HEK293T (cell line): ENCODE measurements at regions not wholly inside any gene's neighbourhood (a gene's known extent, or its start where the extent isn't known, plus 50 kb on each side); places are given as distances from the start of the nearest gene placed in this dataset.

Experiments used
- CTCF ChIA-PET: fragments of 350-600 bp; formaldehyde crosslinking; extraction: SDS; loops from one replicate; lab custom pipeline; 2021; ENCODE audit warnings: antibody characterized with exemption, inconsistent platforms; lab: Yijun Ruan, JAX
- POLR2A ChIA-PET: fragments of 350-600 bp; formaldehyde crosslinking; extraction: SDS; loops from one replicate; lab custom pipeline; 2020; ENCODE audit warnings: antibody characterized with exemption, inconsistent platforms; lab: Yijun Ruan, JAX
- DNase-seq: peaks from one replicate; pipeline ENCODE4 v3.0.0; 2012; ENCODE audit warnings: mixed read lengths; ENCODE audit errors: extremely low spot score
- ARNT ChIP-seq: fragments of 450-650 bp; IDR thresholded peaks from 2 replicates; pipeline ENCODE4 v1.6.1; 2017; ENCODE audit warnings: mild to moderate bottlenecking
- BHLHE40 ChIP-seq: fragments of 450-650 bp; IDR thresholded peaks from 2 replicates; pipeline ENCODE4 v1.6.1; 2016; ENCODE audit warnings: mild to moderate bottlenecking, moderate library complexity, borderline replicate concordance
- CTBP1 ChIP-seq: fragments of 450-650 bp; IDR thresholded peaks from 2 replicates; pipeline ENCODE4 v1.6.1; 2016; ENCODE audit warnings: borderline replicate concordance
- ELF4 ChIP-seq: fragments of 450-650 bp; IDR thresholded peaks from 2 replicates; pipeline ENCODE4 v1.6.1; 2017; ENCODE audit warnings: antibody characterized with exemption
- FOXA1 ChIP-seq: fragments of 450-650 bp; IDR thresholded peaks from 2 replicates; pipeline ENCODE4 v1.6.1; 2016; ENCODE audit warnings: mild to moderate bottlenecking
- FOXK2 ChIP-seq: fragments of 450-650 bp; IDR thresholded peaks from 2 replicates; pipeline ENCODE4 v1.6.1; 2016; ENCODE audit warnings: mild to moderate bottlenecking
- FOXM1 ChIP-seq: fragments of 450-650 bp; IDR thresholded peaks from 2 replicates; pipeline ENCODE4 v1.6.1; 2017; ENCODE audit warnings: mild to moderate bottlenecking, borderline replicate concordance
- HDGF ChIP-seq: fragments of 450-650 bp; IDR thresholded peaks from 2 replicates; pipeline ENCODE4 v1.6.1; 2017; ENCODE audit warnings: antibody characterized with exemption, borderline replicate concordance
- L3MBTL2 ChIP-seq: fragments of 450-650 bp; conservative IDR thresholded peaks from 2 replicates; pipeline ENCODE4 v1.6.1; 2016; ENCODE audit warnings: mild to moderate bottlenecking
- LEF1 ChIP-seq: fragments of 450-650 bp; IDR thresholded peaks from 2 replicates; pipeline ENCODE4 v1.6.1; 2017; ENCODE audit warnings: mild to moderate bottlenecking, borderline replicate concordance
- NFRKB ChIP-seq: fragments of 450-650 bp; IDR thresholded peaks from 2 replicates; pipeline ENCODE4 v1.6.1; 2016; ENCODE audit warnings: mild to moderate bottlenecking, moderate library complexity
- PKNOX1 ChIP-seq: fragments of 450-650 bp; IDR thresholded peaks from 2 replicates; pipeline ENCODE4 v1.6.1; 2016
- SP1 ChIP-seq: fragments of 450-650 bp; IDR thresholded peaks from 2 replicates; pipeline ENCODE4 v1.6.1; 2017
- SUZ12 ChIP-seq: fragments of 450-650 bp; IDR thresholded peaks from 2 replicates; pipeline ENCODE4 v1.6.1; 2016; ENCODE audit warnings: mild to moderate bottlenecking
- TARDBP ChIP-seq: fragments of 450-650 bp; IDR thresholded peaks from 2 replicates; pipeline ENCODE4 v1.6.1; 2016
- ZNF384 ChIP-seq: fragments of 450-650 bp; IDR thresholded peaks from 2 replicates; pipeline ENCODE4 v1.6.1; 2016

GRCh38 chr14:97571201-97571600 lies 774.0 kb downstream of the VRK1 start:
- ChIA-PET CTCF (no interaction called here), POLR2A (no interaction called here)
- DNase-seq = no peak
- TF ChIP-seq PKNOX1 (no peak), FOXA1 (no peak), L3MBTL2 (no peak), NFRKB (no peak), TARDBP (no peak), SUZ12 (no peak), ELF4 (no peak), CTBP1 (no peak), ARNT (no peak)

GRCh38 chr14:97571866-97572555 lies 774.8 kb downstream of the VRK1 start:
- CTCF ChIA-PET = no interaction called here
- no peak for DNase-seq
- POLR2A ChIA-PET = no interaction called here
- TF ChIP-seq TARDBP (no peak), HDGF (no peak), ARNT (no peak), FOXM1 (no peak), CTBP1 (no peak), LEF1 (no peak), FOXA1 (no peak), NFRKB (no peak), PKNOX1 (no peak), BHLHE40 (no peak), ZNF384 (no peak), FOXK2 (no peak), SP1 (no peak), L3MBTL2 (no peak), ELF4 (no peak), SUZ12 (no peak)

DNA sequence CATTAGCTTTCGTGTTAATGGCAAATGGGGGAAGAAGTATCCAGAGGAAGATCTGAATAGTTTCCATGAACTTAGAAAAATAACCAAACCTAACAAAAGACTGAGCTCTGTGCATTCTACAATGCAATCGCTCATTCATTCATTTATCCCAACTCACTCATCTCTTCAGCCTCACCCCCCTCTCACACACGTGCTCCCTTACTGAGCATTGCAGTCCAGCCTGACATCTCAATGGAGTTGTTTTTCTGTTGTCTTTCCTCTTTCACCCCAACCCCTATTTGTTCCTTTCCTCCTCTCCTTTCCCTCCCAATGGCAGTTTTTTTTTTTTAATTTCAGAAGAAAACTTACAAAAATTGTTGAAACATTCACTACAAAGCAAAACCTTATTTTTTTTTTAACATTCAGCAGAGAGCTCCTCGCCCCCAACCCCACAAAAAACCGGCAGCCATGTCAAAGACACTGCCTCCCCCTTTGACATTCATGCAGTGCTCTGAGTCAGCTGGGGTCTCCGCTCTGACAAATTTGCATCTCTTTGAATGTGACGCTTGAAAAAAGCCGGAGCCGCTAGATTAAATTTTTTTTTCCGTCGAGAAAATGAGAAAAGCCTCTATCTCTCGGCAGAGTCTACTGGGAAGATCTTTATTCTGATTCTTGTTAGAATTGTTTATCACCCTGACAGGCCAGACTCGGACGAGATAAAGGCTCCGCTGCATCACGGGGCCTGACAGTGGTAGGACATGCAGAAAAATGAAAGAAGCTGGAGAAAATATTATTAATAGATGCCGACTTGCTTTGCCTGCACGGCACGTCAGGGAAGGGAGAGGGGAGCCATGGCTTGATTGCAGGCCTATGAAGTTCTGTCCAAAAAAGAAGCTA lies 775.6 kb downstream of the VRK1 start:
- CTCF ChIA-PET = no interaction called here
- DNase-seq = no peak
- POLR2A ChIA-PET = no interaction called here
- TF ChIP-seq TARDBP (no peak), FOXA1 (no peak), HDGF (no peak), PKNOX1 (no peak), CTBP1 (no peak), SP1 (no peak), BHLHE40 (no peak), FOXK2 (no peak), LEF1 (no peak), NFRKB (no peak), L3MBTL2 (no peak), ELF4 (no peak), SUZ12 (no peak), ARNT (no peak), ZNF384 (no peak), FOXM1 (no peak)

GRCh38 chr14:97575677-97576076 lies 778.5 kb downstream of the VRK1 start:
- ChIA-PET POLR2A (no interaction called here), CTCF (no interaction called here)
- no peak for TF ChIP-seq FOXK2
- no peak for TF ChIP-seq HDGF
- no peak for TF ChIP-seq LEF1
- TF ChIP-seq PKNOX1 = no peak
- TF ChIP-seq TARDBP = no peak
- TF ChIP-seq FOXM1 = no peak
- TF ChIP-seq ZNF384 = no peak
- DNase-seq = no peak

- ChIA-PET POLR2A (no interaction called here), CTCF (no interaction called here)
- TF ChIP-seq SP1 (no peak), HDGF (no peak), FOXK2 (no peak), FOXA1 (no peak), SUZ12 (no peak), NFRKB (no peak), TARDBP (no peak), PKNOX1 (no peak), BHLHE40 (no peak), L3MBTL2 (no peak), ZNF384 (no peak), CTBP1 (no peak)
- DNase-seq = no peak
These were observed 781.9 kb downstream of the VRK1 start for GRCh38 chr14:97578982-97579548.
